WERI-Rb-1 (cell line): ENCODE measurements at regions not wholly inside any gene's neighbourhood (a gene's known extent, or its start where the extent isn't known, plus 50 kb on each side); places are given as distances from the start of the nearest gene placed in this dataset.

ENCODE experiments used
- DNase-seq: peaks from one replicate; pipeline ENCODE4 v3.0.0-alpha.2; 2020
- H3K27ac ChIP-seq: fragments of 250-450 bp; sonication (Bioruptor Pico); 2 replicates; pipeline ENCODE4 v1.5.1; 2020; ENCODE audit warnings: mild to moderate bottlenecking, moderate library complexity
- H3K27me3 ChIP-seq: fragments of 250-450 bp; sonication (Bioruptor Pico); 2 replicates; pipeline ENCODE4 v1.5.1; 2021; ENCODE audit warnings: mild to moderate bottlenecking, low read depth, moderate library complexity; ENCODE audit not compliant: insufficient read depth, severe bottlenecking
- H3K36me3 ChIP-seq: fragments of 250-450 bp; sonication (Bioruptor Pico); 2 replicates; pipeline ENCODE4 v1.5.1; 2020; ENCODE audit warnings: mild to moderate bottlenecking, moderate library complexity
- H3K4me3 ChIP-seq: 2 replicates; pipeline ENCODE4 v1.5.1; 2011; ENCODE audit warnings: low read depth, mild to moderate bottlenecking, control low read depth, low read length
- H3K9me3 ChIP-seq: fragments of 250-450 bp; sonication (Bioruptor Pico); 2 replicates; pipeline ENCODE4 v1.5.1; 2021; ENCODE audit warnings: mild to moderate bottlenecking, moderate library complexity; ENCODE audit not compliant: severe bottlenecking
- CTCF ChIP-seq: IDR thresholded peaks from 2 replicates; pipeline ENCODE4 v1.5.1; 2011; ENCODE audit warnings: low read depth, mild to moderate bottlenecking, control low read depth, inconsistent platforms, low read length

GRCh38 chr2:175577368-175577970 lies 396.0 kb upstream of the ATP5MC3 start:
- Histone ChIP-seq H3K9me3 (no peaks in the 10 kb centered on the region), H3K4me3 (no peak overlapping the region), H3K36me3 (no peaks in the 10 kb centered on the region), H3K27me3 (peaks cover 45% of the 10 kb centered on the region), H3K27ac (no peak overlapping the region)
- DNase-seq = no peak
- TF ChIP-seq CTCF = no peak

GRCh38 chr2:175576875-175577274 lies 395.4 kb upstream of the ATP5MC3 start:
- DNase-seq = no peak
- Histone ChIP-seq H3K27me3 (peaks cover 45% of the 10 kb centered on the region), H3K36me3 (no peaks in the 10 kb centered on the region), H3K9me3 (no peaks in the 10 kb centered on the region), H3K27ac (no peak overlapping the region), H3K4me3 (no peak overlapping the region)
- no peak for TF ChIP-seq CTCF

GRCh38 chr2:175576270-175576669 lies 394.8 kb upstream of the ATP5MC3 start:
- Histone ChIP-seq H3K27ac (no peak overlapping the region), H3K4me3 (no peak overlapping the region), H3K36me3 (no peaks in the 10 kb centered on the region), H3K9me3 (no peaks in the 10 kb centered on the region), H3K27me3 (peaks cover 45% of the 10 kb centered on the region)
- no peak for DNase-seq
- TF ChIP-seq CTCF = no peak

- Histone ChIP-seq H3K36me3 (no peaks in the 10 kb centered on the region), H3K27ac (no peak overlapping the region), H3K4me3 (no peak overlapping the region), H3K9me3 (no peaks in the 10 kb centered on the region), H3K27me3 (peaks cover 47% of the 10 kb centered on the region)
- no peak for DNase-seq
- no peak for TF ChIP-seq CTCF
Observed at GRCh38 chr2:175575346-175576258, 394.1 kb upstream of the ATP5MC3 start.

- no peak overlapping the region for H3K4me3 ChIP-seq
- no peaks in the 10 kb centered on the region for H3K36me3 ChIP-seq
- peaks cover 44% of the 10 kb centered on the region for H3K27me3 ChIP-seq
- DNase-seq = no peak
- H3K27ac ChIP-seq = no peak overlapping the region
- TF ChIP-seq CTCF = no peak
- H3K9me3 ChIP-seq = no peaks in the 10 kb centered on the region
Observed at GRCh38 chr2:175574069-175574468, 392.6 kb upstream of the ATP5MC3 start.
